NCI-H1930 (cell line): ENCODE measurements at regions not wholly inside any gene's neighbourhood (a gene's known extent, or its start where the extent isn't known, plus 50 kb on each side); places are given as distances from the start of the nearest gene placed in this dataset.

Experiments used
- DNase-seq, 2 experiments: peaks; one replicate each; lab custom pipeline; 2025; lab: John Stamatoyannopoulos, UW

- no peak for DNase-seq
These were observed 51.0 kb upstream of the MKRN3 start for GRCh38 chr15:23514484-23514883.

GRCh38 chr15:23506762-23507161 lies 58.7 kb upstream of the MKRN3 start:
- no peak for DNase-seq

- peak; percentile 87 to 92 for DNase-seq
These were observed 56.9 kb upstream of the GOLGA6L2 start for GRCh38 chr15:23503980-23504379.

GRCh38 chr15:23503576-23503975 lies 56.5 kb upstream of the GOLGA6L2 start:
- peak in 1 of 2 experiments; percentile 92 for DNase-seq

GRCh38 chr15:23497710-23498111 lies 50.7 kb upstream of the GOLGA6L2 start:
- peak in 1 of 2 experiments; percentile 5 for DNase-seq
